OCI-LY7 (cell line): ENCODE measurements at regions not wholly inside any gene's neighbourhood (a gene's known extent, or its start where the extent isn't known, plus 50 kb on each side); places are given as distances from the start of the nearest gene placed in this dataset.

Source experiments
- BruUV-seq: library from RNA; stranded (reverse); fragments of 400-500 nt; replicated peaks from 2 replicates; lab custom pipeline; 2021; lab: Mats Ljungman, UMichigan
- CTCF ChIA-PET: fragments of 300-600 bp; sonication (Branson Sonifier 250); formaldehyde crosslinking; loops from one replicate; lab custom pipeline; 2022; ENCODE audit warnings: antibody characterized with exemption; ENCODE audit not compliant: unreplicated experiment; lab: Charles Lee
- POLR2A ChIA-PET: fragments of 300-600 bp; sonication (Branson Sonifier 250); formaldehyde crosslinking; loops from one replicate; lab custom pipeline; 2022; ENCODE audit warnings: antibody characterized with exemption; lab: Charles Lee
- DNase-seq: peaks from one replicate; pipeline ENCODE4 v3.0.0-alpha.2; 2015; ENCODE audit warnings: low spot score
- H2AFZ ChIP-seq: fragments of 200-600 bp; sonication (generic), shearing (Covaris generic); 2 replicates; pipeline ENCODE4 v1.6.1; 2014; ENCODE audit warnings: mild to moderate bottlenecking, antibody characterized with exemption, low read length, moderate library complexity
- H3K27ac ChIP-seq: fragments of 200-600 bp; sonication (generic); 2 replicates; pipeline ENCODE4 v1.5.1; 2014; ENCODE audit warnings: mixed run types, low read depth, mild to moderate bottlenecking, moderate library complexity, low read length, inconsistent platforms; ENCODE audit not compliant: poor library complexity, severe bottlenecking
- H3K36me3 ChIP-seq: fragments of 200-600 bp; sonication (generic); 2 replicates; pipeline ENCODE4 v1.6.1; 2014; ENCODE audit warnings: mild to moderate bottlenecking, antibody characterized with exemption, low read length, moderate library complexity, mixed read lengths; ENCODE audit not compliant: insufficient read depth
- H3K4me1 ChIP-seq: fragments of 200-600 bp; sonication (generic); 2 replicates; pipeline ENCODE4 v1.5.1; 2014; ENCODE audit warnings: mild to moderate bottlenecking, low read length; ENCODE audit not compliant: insufficient read depth, poor library complexity, severe bottlenecking
- H3K4me2 ChIP-seq: fragments of 200-600 bp; sonication (generic); 2 replicates; pipeline ENCODE4 v1.6.1; 2014; ENCODE audit warnings: mild to moderate bottlenecking, low read length
- H3K4me3 ChIP-seq: fragments of 200-600 bp; sonication (generic); 2 replicates; pipeline ENCODE4 v1.5.1; 2014; ENCODE audit warnings: mild to moderate bottlenecking, low read depth, low read length; ENCODE audit not compliant: poor library complexity, severe bottlenecking
- H3K79me2 ChIP-seq: fragments of 200-600 bp; sonication (generic); 2 replicates; pipeline ENCODE4 v1.6.1; 2016; ENCODE audit warnings: low read depth, mild to moderate bottlenecking, low read length, moderate library complexity, mixed read lengths; ENCODE audit not compliant: insufficient read depth
- H3K9me2 ChIP-seq: fragments of 200-600 bp; sonication (generic); 2 replicates; pipeline ENCODE4 v1.6.1; 2016; ENCODE audit warnings: mild to moderate bottlenecking, low read length, mixed read lengths; ENCODE audit not compliant: insufficient read depth
- H3K9me3 ChIP-seq: fragments of 200-600 bp; sonication (generic); 2 replicates; pipeline ENCODE4 v1.6.1; 2014; ENCODE audit warnings: mild to moderate bottlenecking, mixed run types, low read length, mixed read lengths
- H4K20me1 ChIP-seq: fragments of 200-600 bp; sonication (generic); 2 replicates; pipeline ENCODE4 v1.6.1; 2014; ENCODE audit warnings: mild to moderate bottlenecking, antibody characterized with exemption, low read length, moderate library complexity, mixed read lengths; ENCODE audit not compliant: insufficient read depth
- CTCF ChIP-seq: fragments of 200-600 bp; sonication (generic); conservative IDR thresholded peaks from 2 replicates; pipeline ENCODE4 v1.5.1; 2014; ENCODE audit warnings: mild to moderate bottlenecking, antibody characterized with exemption, low read length, moderate library complexity, mixed read lengths
- EZH2phosphoT487 ChIP-seq: fragments of 200-600 bp; sonication (generic); IDR thresholded peaks from 2 replicates; pipeline ENCODE4 v1.6.1; 2018; ENCODE audit warnings: low read depth, borderline replicate concordance, mild to moderate bottlenecking, mixed run types, antibody characterized with exemption, low read length, moderate library complexity, mixed read lengths
- intact Hi-C: fragments of 100-400 bp; cut with micrococcal nuclease; formaldehyde crosslinking; loops from one replicate; pipeline ENCODE4 v1.10.0; 2022; ENCODE audit not compliant: unreplicated experiment

- DNase-seq, result peak; percentile 16
- TF ChIP-seq EZH2phosphoT487, result no peak
- no peak for TF ChIP-seq CTCF
- ChIA-PET POLR2A (interaction anchor here (0.8 to 1.0 kb wide), 2 partner anchors 22 to 103 kb away, joined by 3 read pairs; no protein-coding TSS in a partner anchor), CTCF (no interaction called here)
- intact Hi-C loops, result no loop called here
- H3K36me3 ChIP-seq, result no peaks in the 10 kb centered on the region
- peaks cover 10% of the 10 kb centered on the region for H3K9me3 ChIP-seq
- no peak overlapping the region for H2AFZ ChIP-seq
- H3K4me2 ChIP-seq, result no peak overlapping the region
- H3K4me1 ChIP-seq, result no peaks in the 10 kb centered on the region
- BruUV-seq, result no TSS peak
- H4K20me1 ChIP-seq, result no peaks in the 10 kb centered on the region
- no peak overlapping the region for H3K27ac ChIP-seq
- no peaks in the 10 kb centered on the region for H3K79me2 ChIP-seq
- no peak overlapping the region for H3K4me3 ChIP-seq
- no peaks in the 10 kb centered on the region for H3K9me2 ChIP-seq
These were observed 56.2 kb upstream of the NPY start for GRCh38 chr7:24227603-24228359.

GRCh38 chr7:24229481-24230226, 54.3 kb upstream of the NPY start:
- no peaks in the 10 kb centered on the region for H3K9me2 ChIP-seq
- no peak for DNase-seq
- no peaks in the 10 kb centered on the region for H4K20me1 ChIP-seq
- no peak overlapping the region for H3K4me2 ChIP-seq
- no peaks in the 10 kb centered on the region for H3K4me1 ChIP-seq
- H3K27ac ChIP-seq, result no peak overlapping the region
- POLR2A ChIA-PET, result no interaction called here
- H3K4me3 ChIP-seq, result no peak overlapping the region
- H2AFZ ChIP-seq, result no peak overlapping the region
- CTCF ChIA-PET, result no interaction called here
- BruUV-seq, result no TSS peak
- H3K79me2 ChIP-seq, result no peaks in the 10 kb centered on the region
- no peak for TF ChIP-seq EZH2phosphoT487
- no peak for TF ChIP-seq CTCF
- no peaks in the 10 kb centered on the region for H3K9me3 ChIP-seq
- intact Hi-C loops, result no loop called here
- H3K36me3 ChIP-seq, result no peaks in the 10 kb centered on the region
